ENCODE measurements at regions not wholly inside any gene's neighbourhood (a gene's known extent, or its start where the extent isn't known, plus 50 kb on each side); places are given as distances from the start of the nearest gene placed in this dataset.

DNA sequence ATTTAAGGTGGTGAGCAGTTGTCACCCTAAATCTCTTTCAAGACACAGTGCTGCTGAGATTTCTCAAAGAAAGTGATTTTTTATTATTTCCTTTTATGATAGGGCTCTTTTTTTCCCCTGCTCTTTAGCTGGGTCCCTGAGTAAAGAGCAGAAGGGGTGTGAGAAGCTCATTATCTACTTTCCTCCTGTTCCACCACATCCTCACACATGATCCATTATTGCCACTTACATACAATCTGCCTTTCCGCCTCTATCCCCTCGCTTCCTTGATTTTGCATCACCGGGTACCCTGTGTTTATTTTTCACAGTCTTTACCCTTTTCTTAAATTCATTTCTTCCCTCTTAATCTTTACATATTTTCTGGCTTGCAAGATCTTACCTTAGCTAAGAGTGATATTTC is 93.9 kb upstream of the CCDC85A start:
- TF ChIP-seq, protein P1, sequence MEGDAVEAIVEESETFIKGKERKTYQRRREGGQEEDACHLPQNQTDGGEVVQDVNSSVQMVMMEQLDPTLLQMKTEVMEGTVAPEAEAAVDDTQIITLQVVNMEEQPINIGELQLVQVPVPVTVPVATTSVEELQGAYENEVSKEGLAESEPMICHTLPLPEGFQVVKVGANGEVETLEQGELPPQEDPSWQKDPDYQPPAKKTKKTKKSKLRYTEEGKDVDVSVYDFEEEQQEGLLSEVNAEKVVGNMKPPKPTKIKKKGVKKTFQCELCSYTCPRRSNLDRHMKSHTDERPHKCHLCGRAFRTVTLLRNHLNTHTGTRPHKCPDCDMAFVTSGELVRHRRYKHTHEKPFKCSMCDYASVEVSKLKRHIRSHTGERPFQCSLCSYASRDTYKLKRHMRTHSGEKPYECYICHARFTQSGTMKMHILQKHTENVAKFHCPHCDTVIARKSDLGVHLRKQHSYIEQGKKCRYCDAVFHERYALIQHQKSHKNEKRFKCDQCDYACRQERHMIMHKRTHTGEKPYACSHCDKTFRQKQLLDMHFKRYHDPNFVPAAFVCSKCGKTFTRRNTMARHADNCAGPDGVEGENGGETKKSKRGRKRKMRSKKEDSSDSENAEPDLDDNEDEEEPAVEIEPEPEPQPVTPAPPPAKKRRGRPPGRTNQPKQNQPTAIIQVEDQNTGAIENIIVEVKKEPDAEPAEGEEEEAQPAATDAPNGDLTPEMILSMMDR (IDR thresholded peaks at IDR 0.05) = no peak
- TF ChIP-seq POLR2AphosphoS5 (IDR thresholded peaks at IDR 0.05; ENCODE audit: insufficient read depth in 1 of 2, low read depth in 1 of 2) (no peak), POLR2A (IDR thresholded peaks at IDR 0.05) (no peak)
